ENCODE measurements at regions not wholly inside any gene's neighbourhood (a gene's known extent, or its start where the extent isn't known, plus 50 kb on each side); places are given as distances from the start of the nearest gene placed in this dataset.
"Not testable (repeated sequence)": the region's sequence is repeated elsewhere in the genome, so short reads cannot be mapped to it uniquely, and the experiment has no call there.

DNA sequence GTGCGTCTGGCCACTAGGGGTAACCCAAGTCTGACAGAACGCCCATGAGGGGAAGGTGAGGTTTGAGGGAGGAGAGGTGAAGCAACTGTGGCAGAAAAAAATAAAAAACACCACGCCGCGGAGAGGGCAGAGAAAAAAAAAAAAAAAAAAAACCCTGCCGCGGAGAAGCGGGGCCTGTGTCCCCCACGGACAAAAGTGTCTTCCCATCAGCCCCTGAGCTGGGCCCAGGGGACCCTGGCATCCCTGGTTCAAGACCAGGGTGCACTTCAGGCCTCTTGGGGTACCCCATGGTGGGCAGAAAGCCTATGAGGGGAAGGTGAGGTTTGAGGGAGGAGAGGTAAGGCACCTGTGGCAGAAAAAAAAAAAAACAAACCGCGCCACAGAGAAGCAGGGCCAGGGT lies 191.1 kb downstream of the POTEH start:
- TF ChIP-seq, protein P1, sequence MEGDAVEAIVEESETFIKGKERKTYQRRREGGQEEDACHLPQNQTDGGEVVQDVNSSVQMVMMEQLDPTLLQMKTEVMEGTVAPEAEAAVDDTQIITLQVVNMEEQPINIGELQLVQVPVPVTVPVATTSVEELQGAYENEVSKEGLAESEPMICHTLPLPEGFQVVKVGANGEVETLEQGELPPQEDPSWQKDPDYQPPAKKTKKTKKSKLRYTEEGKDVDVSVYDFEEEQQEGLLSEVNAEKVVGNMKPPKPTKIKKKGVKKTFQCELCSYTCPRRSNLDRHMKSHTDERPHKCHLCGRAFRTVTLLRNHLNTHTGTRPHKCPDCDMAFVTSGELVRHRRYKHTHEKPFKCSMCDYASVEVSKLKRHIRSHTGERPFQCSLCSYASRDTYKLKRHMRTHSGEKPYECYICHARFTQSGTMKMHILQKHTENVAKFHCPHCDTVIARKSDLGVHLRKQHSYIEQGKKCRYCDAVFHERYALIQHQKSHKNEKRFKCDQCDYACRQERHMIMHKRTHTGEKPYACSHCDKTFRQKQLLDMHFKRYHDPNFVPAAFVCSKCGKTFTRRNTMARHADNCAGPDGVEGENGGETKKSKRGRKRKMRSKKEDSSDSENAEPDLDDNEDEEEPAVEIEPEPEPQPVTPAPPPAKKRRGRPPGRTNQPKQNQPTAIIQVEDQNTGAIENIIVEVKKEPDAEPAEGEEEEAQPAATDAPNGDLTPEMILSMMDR (IDR thresholded peaks at IDR 0.05; ENCODE audit: borderline replicate concordance, extremely low read depth, low read length, poor library complexity, severe bottlenecking): not testable (repeated sequence)
- not testable (repeated sequence) for TF ChIP-seq EZH2 (IDR thresholded peaks at IDR 0.05; ENCODE audit: borderline replicate concordance, low read depth, low read length, severe bottlenecking)

Measured in DND-41 (cell line).